LHCN-M2 (cell line): ENCODE measurements at regions not wholly inside any gene's neighbourhood (a gene's known extent, or its start where the extent isn't known, plus 50 kb on each side); places are given as distances from the start of the nearest gene placed in this dataset.

Source experiments
- DNase-seq: peaks from one replicate; pipeline ENCODE4 v3.0.0-alpha.2; 2012; ENCODE audit warnings: low read depth

DNA sequence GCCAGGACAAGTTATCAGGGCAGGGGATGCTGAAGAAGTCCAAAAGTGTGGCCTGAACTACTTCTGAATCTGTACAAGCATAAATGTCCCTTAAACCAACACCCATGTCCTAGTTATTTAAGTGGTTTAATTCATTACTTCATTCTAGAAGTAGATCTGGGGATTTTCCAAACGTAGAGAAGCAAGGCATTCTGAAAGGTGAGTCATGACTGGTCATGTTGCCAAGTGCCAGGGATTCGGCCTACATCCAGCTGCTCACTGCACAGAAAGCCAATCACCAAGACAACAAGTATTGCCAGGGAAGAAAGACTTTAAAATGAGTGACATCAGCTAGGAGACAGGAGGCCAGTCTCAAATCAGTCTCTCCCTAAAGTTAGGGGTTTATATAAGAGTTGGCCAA, 396.6 kb downstream of the GABRB3 start:
- no peak for DNase-seq

DNA sequence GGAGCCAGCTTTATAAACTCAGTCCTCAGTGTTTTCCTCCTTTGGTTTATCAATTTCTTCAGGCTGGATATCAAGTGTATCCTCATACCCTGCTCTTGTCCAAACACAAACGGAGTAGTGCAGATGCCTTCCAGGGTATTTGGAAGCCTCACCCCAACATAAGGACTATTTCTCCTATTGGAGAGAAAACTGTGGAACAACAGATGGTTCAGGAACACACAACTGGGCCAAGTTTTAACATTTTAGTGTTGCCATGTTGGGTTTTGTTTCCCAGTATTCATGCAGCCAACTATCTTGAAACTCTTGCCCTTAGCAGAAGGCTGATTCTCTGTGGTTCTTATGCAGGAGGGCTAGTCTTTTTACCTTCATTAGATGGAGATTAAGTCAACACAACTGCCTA, 398.1 kb downstream of the GABRB3 start:
- DNase-seq: no peak

DNA sequence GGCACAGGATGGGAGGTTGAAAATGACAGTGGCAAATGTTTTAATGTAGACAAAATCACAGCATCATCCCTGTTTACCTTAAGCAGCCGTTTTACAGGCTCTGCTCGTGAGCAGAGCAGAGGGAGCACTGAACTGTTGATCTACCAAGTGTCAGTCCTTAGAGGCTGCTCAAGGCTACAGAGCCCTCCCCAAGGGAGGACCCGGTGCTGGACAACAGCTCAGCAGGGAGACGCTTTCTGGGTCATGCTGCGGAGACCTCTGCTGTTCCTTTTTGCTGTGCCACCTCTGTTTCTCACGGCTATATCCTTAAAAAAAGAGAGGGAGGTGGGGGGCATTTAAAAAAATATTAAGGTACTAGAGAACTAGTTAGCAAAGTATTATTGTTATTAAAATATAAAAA, 400.2 kb downstream of the GABRB3 start:
- no peak for DNase-seq

DNA sequence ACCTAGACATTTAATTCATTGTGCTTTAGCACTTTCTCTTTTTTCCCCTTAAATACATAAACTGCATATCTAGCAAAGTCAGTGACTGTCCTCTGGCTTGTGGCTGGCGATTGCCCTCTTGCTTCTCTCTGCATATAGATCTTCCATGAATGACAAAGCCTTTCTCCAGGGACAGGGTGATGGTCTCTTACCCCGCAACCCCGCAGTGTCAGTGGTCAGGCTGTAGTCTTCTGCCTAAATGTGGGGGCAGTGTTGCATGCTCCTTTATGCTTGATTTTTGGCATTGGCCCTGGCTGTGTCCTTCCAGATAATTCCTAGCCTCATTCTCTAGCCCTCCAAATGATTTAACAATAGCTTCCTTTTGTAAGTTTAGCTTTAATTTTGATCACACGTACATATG, 407.8 kb downstream of the GABRB3 start:
- DNase-seq: no peak

DNA sequence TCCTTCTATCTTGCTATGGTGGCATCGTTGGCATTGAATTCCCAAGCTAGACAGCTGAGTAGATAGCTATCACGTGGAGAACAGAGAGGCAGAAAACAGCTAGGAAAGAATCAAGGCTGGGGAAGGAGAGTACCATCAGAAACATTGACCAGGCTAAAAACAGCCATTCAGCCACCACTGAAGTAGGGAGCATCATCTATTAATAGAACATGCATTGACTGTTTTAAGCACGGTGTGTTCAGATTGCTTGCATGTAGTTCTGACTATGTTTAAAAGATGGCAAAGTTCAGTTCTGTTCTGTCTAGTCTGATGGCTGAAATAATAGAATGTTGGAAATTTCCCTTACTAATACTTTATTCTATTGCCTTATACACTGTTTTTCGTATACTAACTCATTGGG, 413.0 kb downstream of the GABRB3 start:
- DNase-seq: no peak

DNA sequence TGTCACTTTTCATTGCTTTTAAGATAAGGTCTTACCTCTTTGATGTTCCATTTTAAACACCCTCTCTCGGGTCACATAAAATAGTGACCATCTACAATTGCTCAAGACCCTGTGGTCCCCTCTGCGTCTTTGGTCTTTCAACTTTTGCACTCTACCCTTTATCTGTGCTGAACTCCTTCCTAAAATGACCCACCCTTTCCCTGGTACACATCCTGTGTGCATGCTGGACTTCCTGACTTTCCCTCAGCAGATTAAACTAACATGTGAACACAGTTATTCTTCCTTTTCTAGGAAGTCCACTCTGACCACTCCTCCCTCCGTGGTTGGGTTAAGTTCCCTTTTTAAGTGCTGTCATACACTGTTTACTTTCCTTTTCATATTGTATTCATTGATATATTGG, 414.2 kb downstream of the GABRB3 start:
- DNase-seq: no peak

DNA sequence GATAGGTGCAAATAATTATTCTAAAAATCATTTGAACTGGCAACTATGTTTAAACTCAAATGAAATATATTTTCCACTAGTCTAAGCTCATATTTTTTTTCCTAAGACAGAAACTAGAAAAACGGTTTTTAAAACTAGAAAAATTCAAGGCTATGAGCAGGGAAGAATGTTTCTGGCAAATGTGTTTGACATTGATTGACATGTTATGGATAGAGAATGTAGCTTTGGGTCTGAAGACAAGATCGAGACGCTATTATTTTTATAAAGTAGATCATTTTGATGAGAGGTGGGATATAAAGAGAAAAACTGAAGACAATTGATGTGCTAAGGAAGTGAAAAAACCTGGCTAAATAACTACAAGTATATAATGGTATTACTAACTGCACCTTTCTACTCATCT, 415.2 kb downstream of the GABRB3 start:
- DNase-seq: no peak

DNA sequence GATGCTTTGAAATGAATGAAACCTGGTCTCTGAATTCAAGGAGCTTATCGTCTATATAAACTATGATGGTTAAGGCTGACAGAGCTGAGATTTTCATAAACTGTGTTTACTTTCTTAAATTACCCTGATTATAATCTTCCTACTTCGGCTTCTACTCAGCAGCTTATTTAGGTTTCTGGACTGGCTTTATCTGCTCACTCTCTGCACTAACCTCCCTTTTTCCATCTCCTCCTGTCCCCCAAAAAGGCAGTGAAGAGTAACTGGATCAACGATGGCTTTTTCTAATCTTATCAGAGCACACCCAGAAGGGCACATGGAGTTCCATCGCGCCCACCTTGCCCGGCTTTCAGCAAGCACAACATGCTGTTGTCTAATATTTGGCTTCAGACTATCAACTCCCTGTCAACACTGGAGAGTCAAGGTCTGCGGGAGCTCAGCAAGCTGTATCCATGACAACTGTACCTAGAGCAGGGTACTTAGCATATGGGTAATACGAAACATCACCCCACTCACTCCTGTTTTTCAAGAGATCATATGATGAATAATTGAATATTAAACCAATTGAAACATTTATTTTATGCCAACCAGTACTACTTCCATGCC, 417.3 kb downstream of the GABRB3 start:
- DNase-seq: no peak

DNA sequence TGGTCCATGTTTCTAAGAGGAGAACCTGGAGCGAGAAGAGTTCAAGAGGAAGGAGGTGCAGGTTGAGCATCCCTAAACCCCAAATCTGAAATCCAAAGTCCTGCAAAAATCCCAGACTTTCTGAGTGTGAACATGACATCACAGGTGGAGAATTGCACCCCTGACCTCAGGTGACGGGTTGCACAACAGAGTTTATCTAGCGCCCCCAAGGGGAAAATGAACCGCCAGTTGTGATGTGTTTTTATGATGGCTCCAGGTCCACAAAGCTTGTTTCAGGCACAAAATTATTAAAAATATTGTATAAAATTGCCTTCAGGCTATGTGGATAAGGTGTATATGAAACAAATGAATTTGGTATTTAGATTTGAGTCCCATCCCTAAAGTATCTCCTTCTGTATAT, 420.0 kb downstream of the GABRB3 start:
- DNase-seq: no peak

DNA sequence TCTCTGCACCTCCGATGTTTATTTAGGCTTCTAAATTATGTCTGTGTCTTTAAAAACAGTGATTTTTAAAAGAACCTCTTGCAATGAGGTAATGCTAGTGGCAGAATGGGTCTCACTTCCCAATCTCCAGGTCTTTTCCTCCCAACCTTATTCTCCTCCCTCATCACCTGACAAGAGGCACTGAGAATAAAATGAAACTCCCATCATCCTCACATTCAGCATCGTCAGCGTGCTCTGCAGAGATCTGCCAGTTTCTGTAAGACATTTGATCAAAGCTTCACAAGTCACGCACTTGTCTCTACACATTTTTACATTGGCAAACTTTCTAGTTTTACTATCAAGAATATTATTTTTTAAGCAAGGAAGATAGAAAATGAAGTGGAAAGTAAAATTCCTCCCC, 420.5 kb downstream of the GABRB3 start:
- no peak for DNase-seq

DNA sequence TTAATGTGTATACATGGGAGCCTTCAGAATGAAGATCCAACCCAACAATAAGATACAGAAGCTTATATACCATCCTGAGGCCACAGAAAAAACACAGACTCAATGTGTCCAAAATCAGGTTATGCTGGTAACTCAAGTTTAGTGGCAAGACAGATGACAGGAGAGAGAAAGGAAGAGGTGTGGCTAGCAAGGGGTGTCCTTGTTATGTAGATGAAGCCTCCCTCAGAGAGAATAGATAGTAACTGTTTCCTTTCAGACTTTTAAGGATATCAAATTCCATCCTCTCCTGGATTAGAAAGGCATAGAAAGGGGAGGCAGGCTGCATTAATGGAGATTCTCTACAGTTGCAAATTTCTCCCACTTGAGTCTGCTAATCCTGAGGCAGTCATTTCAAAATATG, 447.4 kb downstream of the GABRB3 start:
- no peak for DNase-seq

DNA sequence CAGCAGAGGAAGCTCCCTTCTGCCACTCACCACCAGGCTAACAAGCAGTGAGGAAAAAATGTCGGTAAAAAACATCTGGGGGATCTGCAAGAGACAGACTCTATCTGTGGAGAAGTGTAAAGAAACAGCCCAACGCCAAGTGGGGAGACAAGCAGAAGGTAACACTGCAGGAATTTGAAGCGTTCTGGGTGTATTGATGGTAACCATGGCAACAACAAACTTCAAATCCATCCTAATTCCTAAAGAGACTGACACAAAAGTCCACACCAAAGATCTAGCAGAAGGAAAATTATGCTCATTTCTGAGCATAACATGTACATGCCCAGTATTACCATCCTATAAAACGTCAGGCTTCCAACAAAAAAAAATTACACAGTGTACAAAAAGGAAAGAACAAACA, 449.3 kb downstream of the GABRB3 start:
- DNase-seq: no peak

DNA sequence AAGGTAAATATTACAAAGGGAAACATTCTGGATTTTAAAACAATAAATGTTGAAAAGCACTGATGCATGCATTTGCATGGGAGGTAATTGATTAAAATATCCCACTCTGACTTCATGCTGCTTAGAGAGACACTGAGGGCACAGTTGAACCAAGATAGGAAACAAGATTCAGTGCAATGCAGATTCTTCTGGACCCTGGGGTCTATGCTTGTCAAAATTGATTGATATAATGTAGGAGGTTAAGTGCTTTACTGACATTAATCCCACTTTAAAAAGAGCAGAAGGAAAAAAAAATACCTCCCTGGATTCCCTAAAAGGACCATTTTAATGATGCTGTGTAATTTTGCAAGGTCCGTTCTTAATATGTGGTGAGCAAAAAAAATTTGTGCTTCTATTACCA, 454.2 kb downstream of the GABRB3 start:
- DNase-seq: no peak

DNA sequence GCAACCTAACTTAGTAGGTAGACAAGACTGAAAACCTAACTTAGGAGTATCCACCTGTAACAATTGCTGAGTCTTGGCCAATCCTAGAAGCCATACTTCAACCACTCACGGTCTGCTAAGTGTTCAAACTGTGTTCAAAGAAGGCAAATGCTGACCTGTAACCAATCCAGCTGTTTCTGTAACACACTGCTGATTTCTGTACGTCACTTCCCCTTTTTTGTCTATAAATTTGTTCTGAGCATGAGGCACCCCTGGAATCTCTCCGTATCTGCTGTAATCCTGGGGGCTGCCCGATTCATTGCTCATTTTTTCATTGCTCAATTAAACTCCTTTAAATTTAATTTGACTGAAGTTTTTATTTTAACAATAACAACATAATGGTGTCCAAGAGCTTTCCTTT, 451.4 kb upstream of the ATP10A start:
- DNase-seq: no peak

DNA sequence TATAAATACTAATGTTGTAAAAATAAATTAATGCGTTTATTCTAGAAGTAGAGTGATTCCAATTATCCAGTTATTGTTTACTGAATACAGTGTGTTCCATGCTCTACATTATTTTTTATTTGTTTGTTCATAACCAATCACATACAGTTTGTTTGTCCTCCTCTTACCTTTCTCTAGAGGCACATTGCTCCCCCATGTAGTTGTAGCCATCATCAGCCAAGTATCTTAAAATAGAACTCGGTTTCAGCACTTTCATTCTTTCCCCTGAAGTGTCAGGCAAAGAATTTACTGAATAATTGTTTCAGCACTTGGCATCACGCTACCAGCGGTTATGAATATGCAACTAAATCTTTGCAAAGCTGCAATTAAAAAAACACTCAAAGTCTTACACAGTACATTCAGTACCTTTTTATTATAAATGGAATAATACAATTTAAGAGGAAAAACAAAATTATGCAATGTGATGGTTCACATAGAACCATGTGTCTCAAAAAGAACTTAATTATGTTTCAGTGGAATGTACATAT, 448.6 kb upstream of the ATP10A start:
- no peak for DNase-seq

DNA sequence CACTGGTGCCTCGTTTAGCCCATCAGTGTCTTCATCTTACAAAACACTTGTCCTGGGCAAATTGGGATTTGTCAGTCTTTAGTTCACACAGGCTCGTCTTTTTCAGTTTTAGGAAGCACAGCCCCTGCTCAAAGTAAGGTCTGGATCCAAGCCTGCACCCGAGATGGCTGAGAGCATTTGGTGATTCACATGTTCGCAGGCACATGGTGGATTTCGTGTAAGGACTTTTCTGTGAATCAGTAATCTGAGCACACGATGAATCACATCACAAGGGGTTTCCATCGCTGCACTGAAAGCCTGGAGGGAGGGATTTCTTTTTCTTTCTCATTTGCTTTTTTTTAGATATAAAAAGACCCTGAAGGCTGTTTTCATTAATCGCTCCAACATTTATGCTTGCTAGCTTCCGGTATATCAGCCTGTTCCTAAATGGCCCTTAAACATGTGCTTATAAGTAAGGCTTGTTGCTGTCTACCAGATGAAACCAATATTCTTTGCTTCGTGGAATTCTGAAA, 435.6 kb upstream of the ATP10A start:
- DNase-seq: no peak

DNA sequence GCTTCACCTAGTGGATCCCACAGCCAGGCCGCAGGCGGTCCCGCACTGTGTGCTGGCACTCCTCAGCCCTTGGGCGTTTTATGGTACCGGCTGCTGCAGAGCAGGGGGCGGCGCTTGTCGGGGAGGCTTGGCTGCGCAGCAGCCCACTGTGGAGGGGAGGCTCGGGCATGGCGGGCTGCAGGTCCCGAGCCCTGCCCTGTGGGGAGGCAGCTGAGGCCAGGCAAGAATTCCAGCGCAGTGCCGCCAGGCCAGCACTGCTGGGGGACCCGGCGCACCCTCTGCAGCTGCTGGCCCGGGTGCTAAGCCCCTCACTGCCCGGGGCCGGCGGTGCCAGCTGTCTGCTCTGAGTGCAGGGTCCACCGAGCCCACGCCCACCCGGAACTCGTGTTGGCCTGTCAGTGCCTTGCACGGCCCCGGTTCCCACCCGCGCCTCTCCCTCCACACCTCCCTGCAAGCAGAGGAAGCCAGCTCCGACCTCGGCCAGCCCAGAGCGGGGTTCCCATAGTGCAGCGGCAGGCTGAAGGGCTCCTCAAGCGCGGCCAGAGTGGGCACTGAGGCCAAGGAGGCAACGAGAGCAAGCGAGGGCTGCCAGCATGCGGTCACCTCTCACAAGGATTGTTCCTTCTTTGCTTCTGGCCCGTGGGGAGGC, 435.0 kb upstream of the ATP10A start:
- DNase-seq: no peak

DNA sequence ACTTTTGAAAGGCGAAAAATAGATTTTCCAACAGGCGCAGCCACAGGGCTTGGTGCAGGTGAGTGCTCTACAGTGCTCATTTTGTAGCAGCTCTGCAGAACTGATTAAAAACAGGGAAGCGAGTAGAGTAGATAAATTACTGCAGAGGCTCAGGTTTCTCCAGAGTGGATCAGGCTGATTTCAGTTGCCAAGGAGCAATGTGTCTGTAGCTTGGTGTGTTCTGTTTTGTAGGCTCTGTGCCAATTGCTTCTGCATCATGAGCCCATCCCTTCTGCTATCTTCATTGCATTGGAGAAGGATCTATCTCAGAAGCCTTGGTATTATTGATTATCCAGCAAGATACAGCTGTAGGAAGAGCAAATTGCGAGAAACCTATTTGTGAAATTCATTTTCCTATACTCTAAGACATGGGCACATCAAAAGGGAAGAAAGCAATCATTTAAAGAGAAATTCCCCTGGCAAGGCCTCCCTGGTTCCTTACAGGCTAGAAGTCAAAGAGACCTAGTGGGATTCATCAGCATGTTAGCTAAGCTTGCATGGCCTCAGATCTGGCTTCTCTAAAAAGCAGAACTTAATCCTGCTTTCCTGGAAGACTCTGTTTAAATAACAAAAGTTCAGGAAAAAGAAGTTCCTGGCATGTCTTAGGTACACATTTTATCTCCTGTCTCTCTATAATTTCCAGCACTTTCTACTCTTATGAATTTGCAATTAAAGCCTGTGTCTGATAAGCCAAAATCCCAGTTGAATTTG, 432.4 kb upstream of the ATP10A start:
- no peak for DNase-seq

DNA sequence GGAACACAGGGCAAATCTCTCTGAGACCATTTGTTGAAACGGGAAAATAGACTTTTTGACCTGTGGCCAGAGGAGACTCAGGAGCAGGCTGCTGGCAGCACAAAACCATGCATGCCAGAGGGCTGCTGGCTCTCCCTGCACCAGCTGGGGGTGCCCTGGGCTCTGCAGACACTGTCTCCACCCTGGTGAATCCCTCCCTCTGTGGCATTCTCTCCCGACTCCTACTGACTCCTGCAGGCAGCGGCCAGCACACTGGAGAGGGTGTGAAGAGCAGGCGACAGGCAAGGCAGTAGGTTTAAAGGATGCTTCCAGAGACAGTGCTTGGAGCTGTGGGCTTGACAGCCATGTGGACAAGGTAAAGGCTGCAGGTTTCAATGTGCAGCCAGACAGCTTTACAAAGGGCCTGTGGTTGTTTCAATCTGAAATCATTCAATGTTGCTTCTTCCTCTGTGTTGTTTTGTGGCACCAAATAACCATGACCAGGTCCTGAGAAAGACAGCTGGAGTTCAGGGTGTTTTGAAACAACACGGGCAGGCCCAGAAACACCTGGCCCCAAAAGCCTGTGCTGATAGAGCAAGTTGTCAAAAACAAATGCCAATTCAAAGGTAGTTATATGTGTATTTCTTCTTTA, 431.0 kb upstream of the ATP10A start:
- no peak for DNase-seq

DNA sequence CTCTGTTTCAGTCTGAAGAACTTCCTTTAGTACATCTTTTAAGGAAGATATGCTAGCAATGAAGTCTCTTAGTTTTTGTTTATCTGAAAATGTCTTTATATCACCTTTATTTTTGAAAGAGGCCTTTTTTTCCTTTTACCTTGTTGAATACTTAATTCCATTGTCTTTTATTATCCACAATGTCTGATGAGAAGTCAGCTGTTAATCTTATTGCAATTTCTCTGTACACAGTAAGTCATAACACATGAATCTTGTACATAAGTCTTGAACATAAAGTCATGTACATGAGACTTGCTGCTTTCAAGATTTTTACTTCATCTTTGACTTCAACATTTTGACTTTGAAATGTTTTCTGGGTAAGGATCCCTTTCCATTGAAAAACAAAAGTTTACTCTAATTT, 424.3 kb upstream of the ATP10A start:
- no peak for DNase-seq

DNA sequence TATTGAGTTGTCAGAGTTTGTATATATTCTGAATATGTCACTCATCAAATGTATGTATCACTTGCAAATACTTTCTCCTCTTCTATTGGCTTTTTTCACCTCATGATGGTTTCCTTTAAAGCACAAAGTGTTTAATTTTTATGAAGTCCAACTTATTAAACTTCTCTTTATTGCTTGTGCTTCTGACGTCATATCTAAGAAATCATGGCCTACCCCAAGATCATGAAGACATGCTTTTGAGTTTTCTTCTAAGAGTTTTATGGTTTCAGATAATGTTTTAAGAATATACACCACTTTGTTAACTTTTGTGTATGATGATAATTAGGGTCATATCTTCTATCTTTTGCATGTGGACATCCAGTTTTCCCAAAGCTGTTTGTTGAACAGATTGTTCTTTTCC, 417.2 kb upstream of the ATP10A start:
- DNase-seq: no peak

DNA sequence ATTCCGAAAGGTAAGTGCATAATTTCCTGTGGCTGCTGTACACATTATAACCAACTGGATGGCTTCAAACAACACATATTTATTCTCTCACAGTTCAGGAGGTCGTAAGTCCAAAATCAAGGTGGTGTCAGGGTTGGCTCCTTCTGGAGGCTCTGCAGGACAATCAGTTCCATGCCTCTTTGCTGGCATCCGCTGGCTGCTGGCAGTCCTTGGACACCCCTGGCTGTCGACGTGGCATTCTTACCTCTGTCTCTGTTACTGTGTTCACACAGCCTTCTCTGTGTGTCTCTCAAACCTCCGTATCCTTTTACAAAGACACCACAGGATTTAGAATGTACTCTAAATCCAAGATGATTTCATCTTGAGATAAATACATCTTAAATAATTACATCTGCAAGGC, 398.8 kb upstream of the ATP10A start:
- no peak for DNase-seq
